GM23338 (cell line): ENCODE measurements at regions not wholly inside any gene's neighbourhood (a gene's known extent, or its start where the extent isn't known, plus 50 kb on each side); places are given as distances from the start of the nearest gene placed in this dataset.

ENCODE experiments used
- ATAC-seq: fragments of 200-7000 bp; cut with Tn5 transposase; 3 replicates; pipeline ENCODE4 v1.9.1; 2020
- DNase-seq: peaks from one replicate; pipeline ENCODE4 v3.0.0-alpha.2; 2015; ENCODE audit warnings: low spot score
- H2AFZ ChIP-seq: fragments of 200-600 bp; sonication (generic); 2 replicates; pipeline ENCODE4 v1.8.0; 2016; ENCODE audit warnings: antibody characterized with exemption, mild to moderate bottlenecking, moderate library complexity
- H3F3A ChIP-seq: fragments of 200-600 bp; sonication (generic); replicated peaks from 2 replicates; pipeline ENCODE4 v1.8.0; 2017; ENCODE audit warnings: antibody characterized with exemption, mixed run types, low read depth
- H3K27ac ChIP-seq: fragments of 200-600 bp; sonication (generic); 2 replicates; pipeline ENCODE4 v1.6.1; 2016; ENCODE audit warnings: low read depth
- H3K27me3 ChIP-seq: fragments of 200-600 bp; sonication (generic); 2 replicates; pipeline ENCODE4 v1.8.0; 2016; ENCODE audit warnings: mild to moderate bottlenecking, mixed run types, moderate library complexity; ENCODE audit not compliant: insufficient read depth
- H3K36me3 ChIP-seq: fragments of 200-600 bp; sonication (generic); 2 replicates; pipeline ENCODE4 v1.8.0; 2016; ENCODE audit warnings: mild to moderate bottlenecking; ENCODE audit not compliant: insufficient read depth
- H3K4me1 ChIP-seq: fragments of 200-600 bp; sonication (generic); 2 replicates; pipeline ENCODE4 v1.8.0; 2016; ENCODE audit warnings: mild to moderate bottlenecking, moderate library complexity; ENCODE audit not compliant: insufficient read depth
- H3K4me2 ChIP-seq: fragments of 200-600 bp; sonication (generic); 2 replicates; pipeline ENCODE4 v1.7.1; 2017; ENCODE audit warnings: mixed run types
- H3K4me3 ChIP-seq: fragments of 200-600 bp; sonication (generic); 2 replicates; pipeline ENCODE4 v1.6.1; 2016; ENCODE audit warnings: mixed run types
- H3K79me2 ChIP-seq: fragments of 200-600 bp; sonication (generic); replicated peaks from 2 replicates; pipeline ENCODE4 v1.8.0; 2017; ENCODE audit warnings: mild to moderate bottlenecking; ENCODE audit not compliant: insufficient read depth
- H3K9me2 ChIP-seq: fragments of 200-600 bp; sonication (generic); 2 replicates; pipeline ENCODE4 v1.8.0; 2017; ENCODE audit not compliant: insufficient read depth
- H4K20me1 ChIP-seq: fragments of 200-600 bp; sonication (generic); replicated peaks from 2 replicates; pipeline ENCODE4 v1.8.0; 2017; ENCODE audit warnings: mild to moderate bottlenecking; ENCODE audit not compliant: insufficient read depth
- H3K27ac Mint-ChIP-seq: 2 replicates; pipeline ENCODE4 v1.8.0; 2020; ENCODE audit warnings: inconsistent platforms, mild to moderate bottlenecking, moderate library complexity, mixed read lengths
- H3K27me3 Mint-ChIP-seq: 3 replicates; pipeline ENCODE4 v1.8.0; 2022; ENCODE audit warnings: low read depth, mild to moderate bottlenecking, moderate library complexity, mixed read lengths, inconsistent platforms; ENCODE audit not compliant: insufficient read depth, poor library complexity
- H3K36me3 Mint-ChIP-seq: 3 replicates; pipeline ENCODE4 v1.8.0; 2021; ENCODE audit warnings: low read depth, mild to moderate bottlenecking, inconsistent platforms, moderate library complexity, mixed read lengths
- H3K4me1 Mint-ChIP-seq: 3 replicates; pipeline ENCODE4 v1.8.0; 2020; ENCODE audit warnings: mild to moderate bottlenecking, inconsistent platforms, mixed read lengths
- H3K4me3 Mint-ChIP-seq: 3 replicates; pipeline ENCODE4 v1.8.0; 2021; ENCODE audit warnings: moderate library complexity, mild to moderate bottlenecking, inconsistent platforms, mixed read lengths
- H3K9me3 Mint-ChIP-seq: 3 replicates; pipeline ENCODE4 v1.8.0; 2020; ENCODE audit warnings: moderate library complexity, mild to moderate bottlenecking, inconsistent platforms, mixed read lengths
- CTCF ChIP-seq, 2 experiments: fragments of 200-600 bp in 1 of 2; sonication (generic) in 1 of 2; conservative IDR thresholded peaks; 2 replicates each; pipeline versions ENCODE4 v1.5.1 to v1.6.1; 2016 to 2017; ENCODE audit warnings: antibody characterized with exemption in 2 of 2, low read depth in 2 of 2, mild to moderate bottlenecking in 2 of 2, moderate library complexity in 1 of 2
- ETS1 ChIP-seq: IDR thresholded peaks from 2 replicates; pipeline ENCODE4 v1.6.1; 2016; ENCODE audit warnings: antibody characterized with exemption
- EZH2 ChIP-seq: fragments of 200-600 bp; sonication (generic); IDR thresholded peaks from one replicate; pipeline ENCODE4 v1.8.0; 2017; ENCODE audit warnings: antibody characterized with exemption, mild to moderate bottlenecking, low read depth; ENCODE audit not compliant: unreplicated experiment
- NANOG ChIP-seq: IDR thresholded peaks from 2 replicates; pipeline ENCODE4 v1.6.1; 2016; ENCODE audit warnings: antibody characterized with exemption, borderline replicate concordance
- STAT1 ChIP-seq: IDR thresholded peaks from one replicate; pipeline ENCODE4 v1.6.1; 2016; ENCODE audit warnings: antibody characterized with exemption; ENCODE audit not compliant: unreplicated experiment
- ZNF331 ChIP-seq: fragments of 250-450 bp; sonication (Bioruptor Pico); IDR thresholded peaks from 2 replicates; pipeline ENCODE4 v1.5.0; 2020; ENCODE audit warnings: low read depth, mild to moderate bottlenecking, moderate library complexity

- Histone ChIP-seq H3K27me3 (no peaks in the 10 kb centered on the region), H3K27ac (no peak overlapping the region), H3K4me1 (no peaks in the 10 kb centered on the region), H2AFZ (no peak overlapping the region), H3K4me3 (no peak overlapping the region), H3K36me3 (peaks cover under 1% of the 10 kb centered on the region; the same call in 1 of the 2 replicates), H3K79me2 (no peaks in the 10 kb centered on the region), H3K9me2 (no peaks in the 10 kb centered on the region), H3K4me2 (no peak overlapping the region), H4K20me1 (no peaks in the 10 kb centered on the region), H3F3A (no peaks in the 10 kb centered on the region)
- TF ChIP-seq EZH2 (no peak), ZNF331 (no peak)
- H3K4me1 Mint-ChIP-seq, result no peaks in the 10 kb centered on the region
- H3K36me3 Mint-ChIP-seq, result peaks cover 61% of the 10 kb centered on the region
- ATAC-seq (no peak), DNase-seq (no peak)
- H3K4me3 Mint-ChIP-seq, result no peak overlapping the region
- no peak overlapping the region for H3K27ac Mint-ChIP-seq
- H3K27me3 Mint-ChIP-seq, result peaks cover 6% of the 10 kb centered on the region
- H3K9me3 Mint-ChIP-seq, result peaks cover 100% of the 10 kb centered on the region
These were observed 576.1 kb downstream of the ALG10 start for GRCh38 chr12:34598352-34598827.

GRCh38 chr12:34598851-34599529 is 576.7 kb downstream of the ALG10 start:
- no peaks in the 10 kb centered on the region for H3K79me2 ChIP-seq
- H3K4me3 ChIP-seq, result no peak overlapping the region
- DNase-seq (no peak), ATAC-seq (no peak)
- H3K4me1 ChIP-seq, result no peaks in the 10 kb centered on the region
- no peak overlapping the region for H2AFZ ChIP-seq
- H3K4me1 Mint-ChIP-seq, result no peaks in the 10 kb centered on the region
- no peaks in the 10 kb centered on the region for H3K27me3 ChIP-seq
- no peaks in the 10 kb centered on the region for H3K36me3 ChIP-seq
- H3K27me3 Mint-ChIP-seq, result peaks cover 6% of the 10 kb centered on the region
- no peaks in the 10 kb centered on the region for H3K9me2 ChIP-seq
- no peak overlapping the region for H3K27ac Mint-ChIP-seq
- H3K27ac ChIP-seq, result no peak overlapping the region
- TF ChIP-seq NANOG (no peak), ETS1 (no peak), STAT1 (no peak), CTCF (conservative IDR thresholded peaks at IDR 0.05; ENCODE audit: low read depth in 2 of 2) (no peak)
- H3K4me2 ChIP-seq, result no peak overlapping the region
- H4K20me1 ChIP-seq, result no peaks in the 10 kb centered on the region
- no peak overlapping the region for H3K4me3 Mint-ChIP-seq
- no peaks in the 10 kb centered on the region for H3F3A ChIP-seq
- H3K36me3 Mint-ChIP-seq, result peaks cover 62% of the 10 kb centered on the region
- peaks cover 100% of the 10 kb centered on the region for H3K9me3 Mint-ChIP-seq
